PC-9 (cell line): ENCODE measurements at regions not wholly inside any gene's neighbourhood (a gene's known extent, or its start where the extent isn't known, plus 50 kb on each side); places are given as distances from the start of the nearest gene placed in this dataset.

Experiments used
- BruUV-seq: library from RNA; stranded (reverse); fragments of 400-500 nt; replicated peaks from 2 replicates; lab custom pipeline; 2021; lab: Mats Ljungman, UMichigan
- CTCF ChIA-PET: fragments of 300-600 bp; sonication (Branson Sonifier 250); formaldehyde crosslinking; loops from one replicate; lab custom pipeline; 2022; ENCODE audit warnings: antibody characterized with exemption; lab: Charles Lee
- POLR2A ChIA-PET: fragments of 300-600 bp; sonication (Branson Sonifier 250); formaldehyde crosslinking; loops from one replicate; lab custom pipeline; 2022; ENCODE audit warnings: antibody characterized with exemption; ENCODE audit not compliant: unreplicated experiment; lab: Charles Lee
- DNase-seq, 2 experiments: peaks; one replicate each; pipeline versions ENCODE4 v3.0.0 to v3.0.0-alpha.2; 2015 to 2022; ENCODE audit warnings: mixed read lengths in 1 of 2
- H2AFZ ChIP-seq: fragments of 200-600 bp; sonication (generic); 2 replicates; pipeline ENCODE4 v1.8.1; 2017; ENCODE audit warnings: antibody characterized with exemption
- H3F3A ChIP-seq: fragments of 200-600 bp; sonication (generic); 2 replicates; pipeline ENCODE4 v1.8.1; 2017; ENCODE audit warnings: antibody characterized with exemption, mild to moderate bottlenecking, low read depth; ENCODE audit not compliant: insufficient read depth
- H3K27ac ChIP-seq: fragments of 200-600 bp; sonication (generic); 2 replicates; pipeline ENCODE4 v1.6.1; 2016; ENCODE audit warnings: mixed run types
- H3K27me3 ChIP-seq: fragments of 200-600 bp; sonication (generic); 2 replicates; pipeline ENCODE4 v1.6.1; 2016; ENCODE audit warnings: low read depth, mixed run types; ENCODE audit not compliant: insufficient read depth
- H3K36me3 ChIP-seq: fragments of 200-600 bp; sonication (generic); 2 replicates; pipeline ENCODE4 v1.6.1; 2016; ENCODE audit warnings: low read depth, mixed run types
- H3K4me1 ChIP-seq: fragments of 200-600 bp; sonication (generic); replicated peaks from 2 replicates; pipeline ENCODE4 v1.6.1; 2016; ENCODE audit warnings: mixed run types; ENCODE audit not compliant: insufficient read depth
- H3K4me2 ChIP-seq: fragments of 200-600 bp; sonication (generic); 2 replicates; pipeline ENCODE4 v1.6.1; 2017; ENCODE audit warnings: mixed run types
- H3K4me3 ChIP-seq: fragments of 200-600 bp; sonication (generic); 2 replicates; pipeline ENCODE4 v1.6.1; 2016; ENCODE audit warnings: mixed run types
- H3K79me2 ChIP-seq: fragments of 200-600 bp; sonication (generic); 2 replicates; pipeline ENCODE4 v1.6.1; 2017; ENCODE audit warnings: low read depth, mixed run types
- H3K9me2 ChIP-seq: fragments of 200-600 bp; sonication (generic); 2 replicates; pipeline ENCODE4 v1.8.1; 2017; ENCODE audit warnings: mild to moderate bottlenecking; ENCODE audit not compliant: insufficient read depth
- H3K9me3 ChIP-seq: fragments of 200-600 bp; sonication (generic); 2 replicates; pipeline ENCODE4 v1.8.1; 2016; ENCODE audit warnings: low read depth; ENCODE audit not compliant: insufficient read depth
- H4K20me1 ChIP-seq: fragments of 200-600 bp; sonication (generic); 2 replicates; pipeline ENCODE4 v1.8.1; 2017; ENCODE audit not compliant: insufficient read depth
- EZH2 ChIP-seq: fragments of 200-600 bp; sonication (generic); IDR thresholded peaks from 2 replicates; pipeline ENCODE4 v1.8.0; 2017; ENCODE audit warnings: antibody characterized with exemption, low read depth
- intact Hi-C: fragments of 100-400 bp; cut with micrococcal nuclease; formaldehyde crosslinking; loops from one replicate; pipeline ENCODE4 v1.10.0; 2022; ENCODE audit not compliant: unreplicated experiment
- TF ChIP-seq, protein P1 (sequence below): fragments of 200-600 bp; sonication (generic); conservative IDR thresholded peaks from 2 replicates; pipeline ENCODE4 v1.6.1; 2017; ENCODE audit warnings: mixed run types, antibody characterized with exemption, mild to moderate bottlenecking, moderate library complexity

- H3K4me2 ChIP-seq: no peak overlapping the region
- POLR2A ChIA-PET: no interaction called here
- no peak overlapping the region for H2AFZ ChIP-seq
- no peaks in the 10 kb centered on the region for H3K9me3 ChIP-seq
- no peak for DNase-seq
- H3K4me1 ChIP-seq: no peaks in the 10 kb centered on the region
- intact Hi-C loops: no loop called here
- CTCF ChIA-PET: no interaction called here
- H3K27ac ChIP-seq: no peak overlapping the region
- TF ChIP-seq, protein P1, sequence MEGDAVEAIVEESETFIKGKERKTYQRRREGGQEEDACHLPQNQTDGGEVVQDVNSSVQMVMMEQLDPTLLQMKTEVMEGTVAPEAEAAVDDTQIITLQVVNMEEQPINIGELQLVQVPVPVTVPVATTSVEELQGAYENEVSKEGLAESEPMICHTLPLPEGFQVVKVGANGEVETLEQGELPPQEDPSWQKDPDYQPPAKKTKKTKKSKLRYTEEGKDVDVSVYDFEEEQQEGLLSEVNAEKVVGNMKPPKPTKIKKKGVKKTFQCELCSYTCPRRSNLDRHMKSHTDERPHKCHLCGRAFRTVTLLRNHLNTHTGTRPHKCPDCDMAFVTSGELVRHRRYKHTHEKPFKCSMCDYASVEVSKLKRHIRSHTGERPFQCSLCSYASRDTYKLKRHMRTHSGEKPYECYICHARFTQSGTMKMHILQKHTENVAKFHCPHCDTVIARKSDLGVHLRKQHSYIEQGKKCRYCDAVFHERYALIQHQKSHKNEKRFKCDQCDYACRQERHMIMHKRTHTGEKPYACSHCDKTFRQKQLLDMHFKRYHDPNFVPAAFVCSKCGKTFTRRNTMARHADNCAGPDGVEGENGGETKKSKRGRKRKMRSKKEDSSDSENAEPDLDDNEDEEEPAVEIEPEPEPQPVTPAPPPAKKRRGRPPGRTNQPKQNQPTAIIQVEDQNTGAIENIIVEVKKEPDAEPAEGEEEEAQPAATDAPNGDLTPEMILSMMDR: no peak
- TF ChIP-seq EZH2: no peak
- no peak overlapping the region for H3K4me3 ChIP-seq
- BruUV-seq: no TSS peak
- no peaks in the 10 kb centered on the region for H3K79me2 ChIP-seq
- no peaks in the 10 kb centered on the region for H3K27me3 ChIP-seq
- no peaks in the 10 kb centered on the region for H3K9me2 ChIP-seq
- no peaks in the 10 kb centered on the region for H3K36me3 ChIP-seq
- no peaks in the 10 kb centered on the region for H3F3A ChIP-seq
- no peaks in the 10 kb centered on the region for H4K20me1 ChIP-seq
Observed at GRCh38 chr10:130230036-130230435, 93.8 kb downstream of the GLRX3 start.

DNA sequence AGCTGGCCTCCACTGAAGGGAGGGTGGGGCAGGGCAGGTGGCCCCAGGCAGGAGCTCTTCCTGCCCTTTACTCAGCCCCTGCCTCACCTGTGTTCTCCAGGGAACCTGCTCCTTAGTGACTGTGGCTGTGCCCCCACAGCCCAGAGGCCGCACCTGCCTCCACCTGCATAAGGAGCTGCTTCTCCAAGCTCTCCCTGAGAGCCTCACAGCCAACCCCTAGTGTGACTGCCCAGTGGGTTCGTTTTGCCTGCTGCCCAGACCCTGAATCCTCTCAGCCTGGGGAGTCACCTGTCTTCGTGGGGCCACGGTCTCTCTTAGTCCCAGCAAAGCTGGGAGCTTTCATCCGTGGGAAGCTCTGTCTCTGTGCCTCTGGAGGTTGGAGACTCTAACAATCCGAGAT is 94.4 kb downstream of the GLRX3 start:
- TF ChIP-seq, protein P1: no peak
- no peak for TF ChIP-seq EZH2
- Histone ChIP-seq H3F3A (no peaks in the 10 kb centered on the region), H4K20me1 (no peaks in the 10 kb centered on the region), H3K27ac (no peak overlapping the region), H3K4me3 (no peak overlapping the region), H3K27me3 (no peaks in the 10 kb centered on the region), H3K9me3 (no peaks in the 10 kb centered on the region), H3K4me2 (no peak overlapping the region), H3K79me2 (no peaks in the 10 kb centered on the region), H2AFZ (no peak overlapping the region), H3K9me2 (no peaks in the 10 kb centered on the region), H3K4me1 (no peaks in the 10 kb centered on the region), H3K36me3 (no peaks in the 10 kb centered on the region)
- CTCF ChIA-PET: no interaction called here
- POLR2A ChIA-PET: no interaction called here
- no TSS peak for BruUV-seq
- no peak for DNase-seq
- intact Hi-C loops: no loop called here

- H3F3A ChIP-seq: no peaks in the 10 kb centered on the region
- H3K27ac ChIP-seq: no peak overlapping the region
- no peak overlapping the region for H3K4me2 ChIP-seq
- H3K9me2 ChIP-seq: no peaks in the 10 kb centered on the region
- H3K4me3 ChIP-seq: no peak overlapping the region
- POLR2A ChIA-PET: no interaction called here
- BruUV-seq: no TSS peak
- TF ChIP-seq EZH2: no peak
- TF ChIP-seq, protein P1: no peak
- H3K9me3 ChIP-seq: no peaks in the 10 kb centered on the region
- CTCF ChIA-PET: no interaction called here
- H3K36me3 ChIP-seq: no peaks in the 10 kb centered on the region
- DNase-seq: no peak
- H2AFZ ChIP-seq: no peak overlapping the region
- no peaks in the 10 kb centered on the region for H3K79me2 ChIP-seq
- no peaks in the 10 kb centered on the region for H4K20me1 ChIP-seq
- H3K4me1 ChIP-seq: no peaks in the 10 kb centered on the region
- no peaks in the 10 kb centered on the region for H3K27me3 ChIP-seq
- intact Hi-C loops: no loop called here
Observed at GRCh38 chr10:130231251-130231741, 95.1 kb downstream of the GLRX3 start.
